ENCODE measurements at regions not wholly inside any gene's neighbourhood (a gene's known extent, or its start where the extent isn't known, plus 50 kb on each side); places are given as distances from the start of the nearest gene placed in this dataset.
A peak's percentile ranks its signal among the peaks of the same experiment; 100 is the strongest.
"Not testable (repeated sequence)": the region's sequence is repeated elsewhere in the genome, so short reads cannot be mapped to it uniquely, and the experiment has no call there.

GRCh38 chr15:95016511-95017229, 785.3 kb downstream of the MCTP2 start:
- DNase-seq (ENCODE audit: low read depth): no peak

- no peak for DNase-seq (ENCODE audit: low read depth)
Measured at GRCh38 chr15:95017666-95018328, 786.4 kb downstream of the MCTP2 start.

DNA sequence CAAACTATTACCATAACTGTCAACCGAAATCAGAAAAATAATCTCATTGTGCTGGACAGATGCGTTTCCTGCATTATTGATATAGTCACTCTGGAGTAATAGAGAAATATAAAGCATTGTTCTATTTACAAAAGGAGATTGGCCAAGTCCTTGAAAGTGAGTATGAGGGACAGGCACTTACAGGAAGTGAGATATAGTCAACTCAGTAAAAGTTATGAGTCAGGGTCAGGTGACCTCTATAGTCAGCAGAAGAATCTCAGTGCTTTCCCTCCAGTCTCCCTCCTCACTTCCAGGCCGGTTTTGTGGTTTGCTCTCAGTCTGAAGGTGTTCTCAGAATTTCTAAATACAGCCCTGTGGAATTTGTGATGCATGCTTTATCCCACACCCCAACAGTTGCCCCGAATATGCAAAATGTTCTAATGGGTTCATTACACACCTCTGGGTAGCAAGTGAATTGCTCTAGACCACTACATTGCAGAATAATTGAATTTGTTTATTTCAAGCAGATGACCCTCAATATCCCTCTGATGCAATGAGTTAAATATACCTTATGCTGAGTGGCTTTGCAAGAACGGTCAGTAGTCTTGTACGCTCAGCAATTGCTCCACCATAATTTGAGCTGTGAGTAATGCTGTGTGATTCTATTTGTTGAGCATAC, 787.7 kb downstream of the MCTP2 start:
- DNase-seq (ENCODE audit: low read depth): peak; percentile 70

- no peak for DNase-seq (ENCODE audit: low read depth)
Measured at GRCh38 chr15:95019907-95020306, 788.5 kb downstream of the MCTP2 start.

- no peak for DNase-seq (ENCODE audit: low read depth)
Measured at GRCh38 chr15:95021816-95022215, 790.5 kb downstream of the MCTP2 start.

GRCh38 chr15:95024351-95024750, 793.0 kb downstream of the MCTP2 start:
- no peak for DNase-seq (ENCODE audit: low read depth)

DNA sequence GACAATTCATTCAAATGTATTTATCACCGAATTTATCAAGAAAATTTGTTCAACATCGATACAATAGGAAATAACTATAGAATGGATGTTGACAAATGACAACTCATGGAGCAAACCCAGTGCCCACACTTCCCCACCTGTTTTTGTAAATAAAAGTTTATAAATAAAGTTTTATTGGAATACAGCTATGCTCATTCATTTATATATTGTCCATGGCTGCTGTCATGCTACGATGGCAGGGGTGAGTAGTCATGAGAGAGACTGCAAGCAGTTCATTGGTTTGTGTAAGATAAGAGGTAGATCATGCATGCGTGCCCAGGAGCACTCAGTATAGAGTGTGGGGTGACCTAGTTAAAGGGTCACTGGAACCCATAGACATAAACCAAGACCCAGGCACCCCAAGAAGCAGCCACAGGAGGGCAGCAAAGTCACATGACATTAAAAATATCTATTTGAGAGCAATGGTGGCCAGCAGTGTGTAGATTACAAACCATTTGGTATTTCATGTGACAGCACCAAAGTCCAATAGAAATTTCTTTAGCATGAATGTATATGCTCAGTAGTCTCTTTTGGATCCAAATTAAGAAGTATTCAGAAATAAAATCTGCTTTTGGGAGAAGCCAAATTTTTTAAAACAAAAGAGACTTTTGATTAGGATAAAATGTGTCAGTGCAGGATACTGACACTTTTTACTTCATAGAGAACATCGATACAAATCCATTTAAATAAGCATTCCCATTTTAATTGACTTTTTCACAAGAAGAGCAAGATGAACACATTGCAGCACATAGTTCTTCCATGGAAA, 794.8 kb downstream of the MCTP2 start:
- peak; percentile 47 for DNase-seq (ENCODE audit: low read depth)

- DNase-seq (ENCODE audit: low read depth): no peak
Measured at GRCh38 chr15:95027981-95028380, 796.6 kb downstream of the MCTP2 start.

DNA sequence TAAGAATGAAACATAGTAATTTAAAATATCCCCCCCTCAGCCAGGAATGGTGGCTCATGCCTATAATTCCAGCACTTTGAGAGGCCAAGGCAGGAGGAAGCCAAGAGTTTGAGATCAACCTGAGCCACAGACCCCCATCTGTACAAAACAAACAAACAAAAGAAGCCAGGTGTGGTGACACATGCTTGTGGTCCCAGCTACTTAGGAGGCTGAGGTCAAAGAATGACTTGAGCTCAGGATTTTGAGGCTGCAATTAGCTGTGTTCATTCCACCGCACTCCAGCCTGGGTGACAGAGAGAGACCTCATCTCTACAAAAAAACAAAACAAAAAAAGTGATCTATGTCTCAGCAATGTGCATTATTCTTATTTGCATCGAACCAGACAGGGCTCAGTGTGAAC, 800.8 kb downstream of the MCTP2 start:
- no peak for DNase-seq (ENCODE audit: low read depth)

DNA sequence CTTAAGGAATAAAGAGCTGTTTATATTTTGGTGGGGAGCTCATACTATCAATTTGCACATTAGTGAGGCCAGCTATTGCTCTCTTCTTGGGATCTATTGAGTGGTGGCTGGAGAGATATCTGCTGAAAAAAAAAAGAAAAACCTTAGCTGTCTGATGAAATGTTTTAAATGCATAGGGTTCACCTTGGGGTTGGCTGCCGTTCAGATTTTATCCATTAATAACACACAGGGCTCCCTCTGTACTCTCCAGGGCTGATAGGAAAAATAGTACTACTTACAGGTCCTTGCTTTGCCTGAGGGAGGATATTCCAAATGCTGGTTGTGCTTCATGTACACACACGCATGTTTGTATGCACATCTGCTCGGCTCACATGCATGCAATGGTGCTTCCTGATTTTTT, 803.7 kb downstream of the MCTP2 start:
- no peak for DNase-seq (ENCODE audit: low read depth)

DNA sequence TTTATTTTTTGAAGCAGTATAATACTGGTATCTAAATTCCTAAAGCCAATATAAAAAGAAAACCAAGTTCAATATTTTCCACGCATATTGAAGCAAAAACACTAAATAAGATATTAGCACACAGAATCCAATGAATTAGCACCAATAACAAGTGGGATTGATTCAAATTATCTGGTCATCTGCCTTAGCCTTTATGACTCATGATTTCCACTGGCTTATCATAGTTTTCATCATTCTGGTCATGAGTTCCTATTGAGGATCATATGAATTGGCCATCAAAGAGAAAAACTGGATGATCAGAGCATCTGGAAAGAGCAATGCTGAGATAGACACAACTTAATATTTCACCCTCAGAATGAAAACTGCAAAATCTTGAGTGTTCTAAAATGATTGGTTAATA, 809.9 kb downstream of the MCTP2 start:
- DNase-seq (ENCODE audit: low read depth): no peak

DNA sequence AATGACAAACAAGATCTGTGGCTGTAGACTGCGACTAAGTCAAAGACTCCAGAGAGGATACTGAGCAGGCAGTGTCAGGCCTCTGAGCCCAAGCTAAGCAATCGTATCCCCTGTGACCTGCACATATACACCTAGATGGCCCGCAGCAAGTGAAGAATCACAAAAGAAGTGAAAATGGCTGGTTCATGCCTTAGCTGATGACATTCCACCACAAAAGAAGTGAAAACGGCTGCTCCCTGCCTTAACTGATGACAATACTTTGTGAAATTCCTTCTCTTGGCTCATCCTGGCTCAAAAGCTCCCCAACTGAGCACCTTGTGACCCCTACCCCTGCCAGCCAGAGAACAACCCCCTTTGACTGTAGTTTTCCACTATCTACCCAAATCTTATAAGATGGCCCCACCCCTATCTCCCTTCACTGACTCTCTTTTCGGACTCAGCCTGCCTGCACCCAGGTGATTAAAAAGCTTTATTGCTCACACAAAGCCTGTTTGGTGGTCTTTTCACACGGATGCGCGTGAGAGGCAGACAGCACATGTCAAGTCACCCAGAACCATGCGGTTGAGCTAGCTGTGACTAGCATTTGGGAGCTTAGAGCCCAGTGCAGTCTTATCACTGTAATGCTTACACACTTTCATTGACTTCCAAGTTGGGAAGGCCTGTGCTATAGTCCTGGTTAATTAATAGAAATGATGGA, 812.0 kb downstream of the MCTP2 start:
- DNase-seq (ENCODE audit: low read depth): not testable (repeated sequence)

DNA sequence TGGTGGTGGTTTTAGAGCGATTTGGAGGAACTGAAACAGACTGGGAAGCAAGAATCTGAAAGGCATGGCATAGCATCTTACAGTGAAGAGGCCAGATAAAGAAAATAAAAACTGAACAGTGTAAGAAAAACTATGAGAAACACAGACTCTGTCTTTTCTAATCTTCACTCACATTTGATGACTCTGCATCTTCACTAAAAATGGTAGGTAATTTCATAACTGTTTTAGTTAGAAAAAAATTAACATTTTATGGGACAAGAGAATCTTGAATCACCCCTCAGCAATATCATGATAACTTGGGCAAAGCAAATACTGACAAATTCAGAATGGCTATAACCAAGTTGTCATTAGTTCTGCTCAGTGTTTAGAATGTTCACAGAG, 812.6 kb downstream of the MCTP2 start:
- no peak for DNase-seq (ENCODE audit: low read depth)

DNA sequence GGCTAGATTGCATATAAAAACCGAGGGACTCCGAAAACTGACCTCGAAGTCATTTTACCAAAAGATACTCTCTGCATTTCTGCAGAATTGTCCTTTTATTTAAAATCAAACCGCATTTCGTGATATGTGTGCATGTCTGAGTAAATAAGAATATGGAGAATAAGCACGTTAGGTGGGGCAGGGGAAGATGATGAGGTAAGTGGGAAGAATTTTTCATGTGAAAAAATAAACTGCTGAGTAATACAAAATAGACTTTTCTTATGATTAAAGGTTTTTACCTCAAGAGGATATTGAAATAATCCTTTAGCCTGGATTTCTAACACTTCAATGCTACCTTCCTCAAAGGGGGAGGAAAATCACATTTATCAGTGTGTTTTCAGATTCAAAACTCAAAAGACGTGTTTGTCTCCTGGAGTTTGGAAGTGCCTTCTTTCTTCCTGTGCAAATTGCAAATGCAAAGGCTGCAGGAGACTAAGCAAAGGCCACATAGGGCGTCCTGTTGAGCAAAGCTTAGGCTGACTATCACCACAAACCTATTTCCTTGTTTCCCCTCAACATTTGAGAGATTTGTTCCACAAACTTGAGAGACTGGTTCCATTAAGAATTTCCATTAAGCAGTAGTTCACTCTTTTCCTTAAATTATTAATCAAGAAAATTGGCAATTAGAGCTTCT, 813.5 kb downstream of the MCTP2 start:
- no peak for DNase-seq (ENCODE audit: low read depth)

DNA sequence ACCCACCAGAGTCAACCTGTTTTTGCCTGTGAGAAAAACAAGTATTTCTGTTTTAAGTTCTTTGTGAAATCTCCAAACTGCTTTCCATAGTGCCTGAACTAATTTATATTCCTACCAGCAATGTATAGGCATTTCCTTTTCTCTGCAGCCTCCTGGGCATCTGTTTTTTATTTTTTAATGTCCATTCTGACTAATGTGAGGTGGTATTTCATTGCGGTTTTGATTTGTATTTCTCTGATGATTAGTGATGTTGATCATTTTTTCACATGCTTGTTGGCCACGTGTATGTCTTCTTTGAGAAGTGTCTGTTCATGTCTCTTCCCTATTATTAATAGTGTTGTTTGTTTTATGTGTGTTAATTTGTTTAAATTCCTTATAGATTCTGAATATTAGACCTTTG, 820.5 kb downstream of the MCTP2 start:
- peak; percentile 41 for DNase-seq (ENCODE audit: low read depth)

GRCh38 chr15:95059346-95059905, 828.1 kb downstream of the MCTP2 start:
- DNase-seq (ENCODE audit: low read depth): no peak

GRCh38 chr15:95068701-95069521, 837.5 kb downstream of the MCTP2 start:
- DNase-seq (ENCODE audit: low read depth): no peak

- DNase-seq (ENCODE audit: low read depth): no peak
Measured at GRCh38 chr15:95075792-95076677, 844.7 kb downstream of the MCTP2 start.

DNA sequence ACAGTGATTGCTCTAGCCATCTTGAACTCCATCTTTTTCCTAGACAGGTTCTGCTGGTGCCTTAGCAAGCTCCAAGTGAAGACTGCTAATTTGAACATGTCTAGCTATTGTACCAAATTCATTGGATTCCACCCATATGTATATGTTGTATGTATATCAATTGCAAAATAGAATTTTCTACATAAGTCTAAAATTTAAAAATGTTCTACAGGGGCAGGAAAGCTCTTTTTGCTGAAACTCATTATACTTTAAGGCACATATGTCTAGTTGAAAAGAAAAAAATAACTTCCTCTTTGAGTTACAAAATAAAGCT, 845.3 kb downstream of the MCTP2 start:
- DNase-seq (ENCODE audit: low read depth): no peak
